Activated CD4-positive, alpha-beta T cell treated with anti-CD3 and anti-CD28 coated beads for 36 hours (primary cell): ENCODE measurements at regions not wholly inside any gene's neighbourhood (a gene's known extent, or its start where the extent isn't known, plus 50 kb on each side); places are given as distances from the start of the nearest gene placed in this dataset.

ENCODE experiments used
- ATAC-seq: fragments of 200-7000 bp; cut with Tn5 transposase; one replicate; pipeline ENCODE4 v1.10.0; 2021; ENCODE audit warnings: mild to moderate bottlenecking, moderate library complexity
- CTCF ChIA-PET: fragments of 350-600 bp; sonication (Branson Sonifier 250); formaldehyde crosslinking; loops from one replicate; lab custom pipeline; 2021; ENCODE audit warnings: antibody characterized with exemption; lab: Charles Lee
- POLR2A ChIA-PET: fragments of 350-600 bp; sonication (Branson Sonifier 250); formaldehyde crosslinking; loops from one replicate; lab custom pipeline; 2021; ENCODE audit warnings: antibody characterized with exemption, inconsistent platforms; lab: Charles Lee
- DNase-seq: peaks from one replicate; pipeline ENCODE4 v3.0.0-alpha.2; 2020
- H3K27ac Mint-ChIP-seq: one replicate; pipeline ENCODE4 v1.8.0; 2021; ENCODE audit warnings: mixed read lengths
- H3K27me3 Mint-ChIP-seq: one replicate; pipeline ENCODE4 v1.8.0; 2021; ENCODE audit warnings: mixed read lengths
- H3K36me3 Mint-ChIP-seq: one replicate; pipeline ENCODE4 v1.8.0; 2021; ENCODE audit warnings: low read depth, mixed read lengths
- H3K4me1 Mint-ChIP-seq: one replicate; pipeline ENCODE4 v1.8.0; 2021; ENCODE audit warnings: mixed read lengths
- H3K4me3 Mint-ChIP-seq: one replicate; pipeline ENCODE4 v1.8.0; 2021; ENCODE audit warnings: mild to moderate bottlenecking, moderate library complexity, mixed read lengths
- H3K9me3 Mint-ChIP-seq: one replicate; pipeline ENCODE4 v1.8.0; 2021; ENCODE audit warnings: low read depth, mixed read lengths
- intact Hi-C, 2 experiments: fragments of 100-400 bp; cut with DNase I in 1 of 2; cut with micrococcal nuclease in 1 of 2; formaldehyde crosslinking; loops; one replicate each; pipeline versions ENCODE4 v1.14.2 to v1.15.1; 2022 to 2024; cut with DNase I, micrococcal nuclease

GRCh38 chr9:16928179-16928945, 57.9 kb upstream of the BNC2 start:
- H3K4me3 Mint-ChIP-seq, result no peak overlapping the region
- POLR2A ChIA-PET, result no interaction called here
- CTCF ChIA-PET, result interaction anchor here (1.2 kb wide), 1 partner anchor 25 kb away, joined by 3 read pairs; no protein-coding TSS in a partner anchor
- peaks cover 5% of the 10 kb centered on the region for H3K9me3 Mint-ChIP-seq
- no peak for ATAC-seq
- no peaks in the 10 kb centered on the region for H3K27me3 Mint-ChIP-seq
- H3K4me1 Mint-ChIP-seq, result no peaks in the 10 kb centered on the region
- intact Hi-C loops, result no loop called here
- H3K36me3 Mint-ChIP-seq, result no peaks in the 10 kb centered on the region
- no peak overlapping the region for H3K27ac Mint-ChIP-seq
- DNase-seq, result no peak

DNA sequence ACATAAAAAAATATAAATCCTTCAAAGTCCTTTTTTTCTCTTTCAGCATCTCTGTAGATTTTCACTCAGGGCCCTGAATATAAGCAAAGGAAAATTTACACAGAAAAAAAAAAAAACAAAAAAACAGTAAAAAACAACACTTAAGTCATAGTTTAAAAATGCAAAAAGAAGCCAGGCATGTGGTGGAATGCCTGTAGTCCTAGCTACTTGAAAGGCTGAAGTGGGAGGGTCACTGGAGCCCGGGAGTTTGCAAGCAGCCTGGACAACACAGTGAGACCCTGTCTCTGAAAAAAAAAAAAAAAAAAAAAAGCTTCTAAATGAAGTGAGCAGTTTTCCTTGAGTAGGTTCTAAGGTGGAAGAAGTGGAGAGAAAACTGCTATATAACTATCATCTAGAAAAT, 55.0 kb upstream of the BNC2 start:
- H3K36me3 Mint-ChIP-seq, result no peaks in the 10 kb centered on the region

GRCh38 chr9:16924311-16924915, 53.9 kb upstream of the BNC2 start:
- Mint-ChIP-seq H3K4me3 (no peak overlapping the region), H3K4me1 (no peaks in the 10 kb centered on the region), H3K36me3 (no peaks in the 10 kb centered on the region), H3K27me3 (no peaks in the 10 kb centered on the region), H3K27ac (no peak overlapping the region), H3K9me3 (peaks cover 1% of the 10 kb centered on the region)
- DNase-seq, result no peak
- no peak for ATAC-seq
- ChIA-PET POLR2A (no interaction called here), CTCF (no interaction called here)
- intact Hi-C loops, result no loop called here

More for the DNA sequence above, 55.0 kb upstream of the BNC2 start:
- H3K27me3 Mint-ChIP-seq, result no peaks in the 10 kb centered on the region
- no peak for ATAC-seq
- H3K4me1 Mint-ChIP-seq, result no peaks in the 10 kb centered on the region
- CTCF ChIA-PET, result no interaction called here
- DNase-seq, result no peak
- H3K27ac Mint-ChIP-seq, result no peak overlapping the region
- no peak overlapping the region for H3K4me3 Mint-ChIP-seq
- POLR2A ChIA-PET, result no interaction called here
- peaks cover 1% of the 10 kb centered on the region for H3K9me3 Mint-ChIP-seq
- intact Hi-C loops, result no loop called here

GRCh38 chr9:16921855-16922254, 51.4 kb upstream of the BNC2 start:
- ChIA-PET CTCF (no interaction called here), POLR2A (no interaction called here)
- intact Hi-C loops, result no loop called here
- Mint-ChIP-seq H3K27ac (no peak overlapping the region), H3K36me3 (no peaks in the 10 kb centered on the region), H3K4me1 (no peaks in the 10 kb centered on the region), H3K9me3 (peaks cover 6% of the 10 kb centered on the region), H3K4me3 (no peak overlapping the region), H3K27me3 (no peaks in the 10 kb centered on the region)
- ATAC-seq, result no peak
- DNase-seq, result no peak
